Colonic mucosa (tissue), 4 donors: ENCODE measurements at regions not wholly inside any gene's neighbourhood (a gene's known extent, or its start where the extent isn't known, plus 50 kb on each side); places are given as distances from the start of the nearest gene placed in this dataset.

ENCODE experiments used
- DNase-seq: peaks from one replicate; pipeline ENCODE4 v3.0.0-alpha.2; 2020
- H3K27ac ChIP-seq: fragments of 200-600 bp; one replicate; pipeline ENCODE4 v1.8.0; 2021
- H3K27me3 ChIP-seq: fragments of 200-600 bp; one replicate; pipeline ENCODE4 v1.8.0; 2021
- H3K36me3 ChIP-seq: fragments of 200-600 bp; one replicate; pipeline ENCODE4 v1.8.0; 2021
- H3K4me1 ChIP-seq: fragments of 200-600 bp; one replicate; pipeline ENCODE4 v1.8.0; 2021; ENCODE audit warnings: mild to moderate bottlenecking
- H3K4me3 ChIP-seq: fragments of 200-600 bp; one replicate; pipeline ENCODE4 v1.8.0; 2021
- H3K9ac ChIP-seq, 2 donors: one replicate each; pipeline ENCODE4 v1.7.0; 2013; ENCODE audit warnings: control low read depth in 2 of 2, low read depth in 2 of 2, low read length in 2 of 2
- H3K9me3 ChIP-seq: fragments of 200-600 bp; one replicate; pipeline ENCODE4 v1.8.0; 2021
- intact Hi-C: fragments of 100-400 bp; cut with DNase I; formaldehyde crosslinking; loops from one replicate; pipeline ENCODE4 v1.14.1; 2022
- TF ChIP-seq, protein P1 (sequence below): fragments of 200-600 bp; IDR thresholded peaks from one replicate; pipeline ENCODE4 v1.8.0; 2022; ENCODE audit warnings: antibody characterized with exemption, mild to moderate bottlenecking
- donor health status: healthy.
- donor health status: DM: no; HTN: no; CAD: no.
- donor health status: DM: no; HTN: no; CAD: no.

- no peaks in the 10 kb centered on the region for H3K9me3 ChIP-seq
- no peak for DNase-seq
- H3K27ac ChIP-seq = no peak overlapping the region
- H3K4me3 ChIP-seq = no peak overlapping the region
- intact Hi-C loops = no loop called here
- no peaks in the 10 kb centered on the region for H3K27me3 ChIP-seq
- no peaks in the 10 kb centered on the region for H3K4me1 ChIP-seq
- TF ChIP-seq, protein P1, sequence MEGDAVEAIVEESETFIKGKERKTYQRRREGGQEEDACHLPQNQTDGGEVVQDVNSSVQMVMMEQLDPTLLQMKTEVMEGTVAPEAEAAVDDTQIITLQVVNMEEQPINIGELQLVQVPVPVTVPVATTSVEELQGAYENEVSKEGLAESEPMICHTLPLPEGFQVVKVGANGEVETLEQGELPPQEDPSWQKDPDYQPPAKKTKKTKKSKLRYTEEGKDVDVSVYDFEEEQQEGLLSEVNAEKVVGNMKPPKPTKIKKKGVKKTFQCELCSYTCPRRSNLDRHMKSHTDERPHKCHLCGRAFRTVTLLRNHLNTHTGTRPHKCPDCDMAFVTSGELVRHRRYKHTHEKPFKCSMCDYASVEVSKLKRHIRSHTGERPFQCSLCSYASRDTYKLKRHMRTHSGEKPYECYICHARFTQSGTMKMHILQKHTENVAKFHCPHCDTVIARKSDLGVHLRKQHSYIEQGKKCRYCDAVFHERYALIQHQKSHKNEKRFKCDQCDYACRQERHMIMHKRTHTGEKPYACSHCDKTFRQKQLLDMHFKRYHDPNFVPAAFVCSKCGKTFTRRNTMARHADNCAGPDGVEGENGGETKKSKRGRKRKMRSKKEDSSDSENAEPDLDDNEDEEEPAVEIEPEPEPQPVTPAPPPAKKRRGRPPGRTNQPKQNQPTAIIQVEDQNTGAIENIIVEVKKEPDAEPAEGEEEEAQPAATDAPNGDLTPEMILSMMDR = no peak
- H3K9ac ChIP-seq = no peak overlapping the region
- H3K36me3 ChIP-seq = no peaks in the 10 kb centered on the region
Observed at GRCh38 chrX:150298841-150299551, 64.1 kb upstream of the MAMLD1 start.

- no peaks in the 10 kb centered on the region for H3K9me3 ChIP-seq
- no peaks in the 10 kb centered on the region for H3K27me3 ChIP-seq
- no peak overlapping the region for H3K9ac ChIP-seq
- H3K27ac ChIP-seq = no peak overlapping the region
- TF ChIP-seq, protein P1 = no peak
- H3K36me3 ChIP-seq = no peaks in the 10 kb centered on the region
- no peak for DNase-seq
- H3K4me1 ChIP-seq = no peaks in the 10 kb centered on the region
- intact Hi-C loops = no loop called here
- no peak overlapping the region for H3K4me3 ChIP-seq
Observed at GRCh38 chrX:150299579-150299978, 63.5 kb upstream of the MAMLD1 start.

DNA sequence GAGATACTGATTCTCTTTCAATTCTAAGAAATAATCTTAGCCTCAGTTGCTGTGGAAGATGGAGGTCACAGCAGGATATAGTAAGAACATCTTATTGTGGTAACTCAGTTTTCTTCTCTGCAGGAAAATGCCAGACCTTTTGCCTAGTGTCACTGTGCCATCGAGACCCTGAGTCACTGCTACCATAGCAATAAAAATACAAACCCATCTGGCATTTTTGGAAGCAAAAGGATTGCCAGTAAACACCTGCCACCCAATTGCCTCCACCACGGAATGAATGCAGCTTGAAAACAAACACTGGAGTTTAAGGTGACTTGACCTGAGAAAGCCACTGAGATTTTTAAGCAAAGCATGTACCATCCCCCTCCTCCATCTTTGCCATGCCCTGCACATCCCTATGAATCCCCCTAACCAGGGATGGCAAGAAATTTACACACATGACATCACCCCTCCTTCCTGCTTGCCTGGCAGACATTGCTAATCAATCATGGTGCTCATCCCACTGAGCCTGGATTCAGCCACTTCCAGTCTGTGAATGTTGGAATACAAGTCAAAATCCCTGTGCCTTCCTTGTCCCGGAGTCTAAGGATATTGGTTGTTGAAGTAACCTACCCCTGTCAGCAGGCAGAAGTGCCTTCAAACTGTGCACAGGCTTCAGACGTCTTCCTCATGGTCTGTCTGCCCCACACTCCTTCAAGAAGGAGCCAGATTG lies 59.6 kb upstream of the MAMLD1 start:
- TF ChIP-seq, protein P1 = no peak
- no peak overlapping the region for H3K27ac ChIP-seq
- no peaks in the 10 kb centered on the region for H3K36me3 ChIP-seq
- no peaks in the 10 kb centered on the region for H3K27me3 ChIP-seq
- intact Hi-C loops = no loop called here
- no peaks in the 10 kb centered on the region for H3K9me3 ChIP-seq
- H3K4me3 ChIP-seq = no peak overlapping the region
- no peak for DNase-seq
- no peaks in the 10 kb centered on the region for H3K4me1 ChIP-seq
- H3K9ac ChIP-seq = no peak overlapping the region

DNA sequence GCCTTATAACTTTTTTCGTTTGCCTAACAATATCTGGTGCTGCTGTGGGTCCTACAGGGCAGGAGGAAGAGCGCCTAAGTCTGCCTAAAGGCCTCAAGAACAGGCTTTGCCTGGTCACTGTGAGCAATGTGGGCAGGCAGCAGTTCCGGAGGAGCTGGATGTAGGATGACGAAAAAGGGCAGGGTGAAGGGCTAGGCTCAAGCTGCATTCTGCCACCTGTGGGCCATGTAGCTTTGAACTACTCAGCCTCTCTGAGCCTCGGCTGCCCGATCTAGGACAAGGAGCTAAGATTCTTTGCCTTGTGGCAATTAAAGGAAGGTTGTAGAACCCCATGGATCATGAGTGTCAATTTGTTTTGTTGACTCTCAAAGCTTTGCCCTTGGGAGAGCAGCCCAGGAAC lies 57.1 kb upstream of the MAMLD1 start:
- H3K4me3 ChIP-seq = no peak overlapping the region
- no peaks in the 10 kb centered on the region for H3K36me3 ChIP-seq
- H3K27me3 ChIP-seq = no peaks in the 10 kb centered on the region
- no peak overlapping the region for H3K9ac ChIP-seq
- H3K27ac ChIP-seq = no peak overlapping the region
- H3K9me3 ChIP-seq = no peaks in the 10 kb centered on the region
- TF ChIP-seq, protein P1 = no peak
- intact Hi-C loops = no loop called here
- no peaks in the 10 kb centered on the region for H3K4me1 ChIP-seq
- DNase-seq = no peak

GRCh38 chrX:150308041-150308440 lies 55.1 kb upstream of the MAMLD1 start:
- no peaks in the 10 kb centered on the region for H3K27me3 ChIP-seq
- no peaks in the 10 kb centered on the region for H3K9me3 ChIP-seq
- intact Hi-C loops = no loop called here
- no peak for DNase-seq
- H3K4me1 ChIP-seq = no peaks in the 10 kb centered on the region
- TF ChIP-seq, protein P1 = no peak
- no peak overlapping the region for H3K27ac ChIP-seq
- H3K9ac ChIP-seq = no peak overlapping the region
- no peaks in the 10 kb centered on the region for H3K36me3 ChIP-seq
- no peak overlapping the region for H3K4me3 ChIP-seq
